Skeletal muscle satellite cell (primary cell): ENCODE measurements at regions not wholly inside any gene's neighbourhood (a gene's known extent, or its start where the extent isn't known, plus 50 kb on each side); places are given as distances from the start of the nearest gene placed in this dataset.

Source experiments
- H3K27me3 ChIP-seq: 2 replicates; pipeline ENCODE4 v1.7.0; 2013; ENCODE audit warnings: low read length; ENCODE audit not compliant: control insufficient read depth, insufficient read depth
- H3K36me3 ChIP-seq: 2 replicates; pipeline ENCODE4 v1.7.0; 2013; ENCODE audit warnings: mild to moderate bottlenecking, control low read depth, low read length; ENCODE audit not compliant: insufficient read depth
- H3K4me1 ChIP-seq: 2 replicates; pipeline ENCODE4 v1.7.0; 2013; ENCODE audit warnings: low read length; ENCODE audit not compliant: control insufficient read depth, insufficient read depth
- H3K4me2 ChIP-seq: 2 replicates; pipeline ENCODE4 v1.7.0; 2013; ENCODE audit warnings: mild to moderate bottlenecking, low read length
- H3K4me3 ChIP-seq: 2 replicates; pipeline ENCODE4 v1.7.0; 2013; ENCODE audit warnings: low read length
- H3K9ac ChIP-seq: 2 replicates; pipeline ENCODE4 v1.7.0; 2013; ENCODE audit warnings: mild to moderate bottlenecking, low read depth, low read length, moderate library complexity
- H3K9me3 ChIP-seq: replicated peaks from 2 replicates; pipeline ENCODE4 v1.7.0; 2013; ENCODE audit warnings: mild to moderate bottlenecking, control low read depth, low read length

GRCh38 chr10:11682267-11682683, 59.9 kb upstream of the ECHDC3 start:
- Histone ChIP-seq H3K4me2 (no peak overlapping the region), H3K4me1 (peaks cover 15% of the 10 kb centered on the region), H3K4me3 (no peak overlapping the region), H3K27me3 (peaks cover 40% of the 10 kb centered on the region), H3K36me3 (no peaks in the 10 kb centered on the region), H3K9me3 (no peaks in the 10 kb centered on the region), H3K9ac (no peak overlapping the region)

- Histone ChIP-seq H3K4me1 (peaks cover 10% of the 10 kb centered on the region), H3K4me2 (no peak overlapping the region), H3K4me3 (no peak overlapping the region), H3K36me3 (no peaks in the 10 kb centered on the region), H3K9ac (no peak overlapping the region), H3K27me3 (peaks cover 46% of the 10 kb centered on the region), H3K9me3 (no peaks in the 10 kb centered on the region)
Observed at GRCh38 chr10:11680496-11680895, 61.7 kb upstream of the ECHDC3 start.

GRCh38 chr10:11679946-11680345, 62.2 kb upstream of the ECHDC3 start:
- H3K4me1 ChIP-seq, result peaks cover 5% of the 10 kb centered on the region
- no peaks in the 10 kb centered on the region for H3K9me3 ChIP-seq
- H3K4me3 ChIP-seq, result no peak overlapping the region
- no peaks in the 10 kb centered on the region for H3K36me3 ChIP-seq
- H3K4me2 ChIP-seq, result no peak overlapping the region
- no peak overlapping the region for H3K9ac ChIP-seq
- peaks cover 46% of the 10 kb centered on the region for H3K27me3 ChIP-seq

GRCh38 chr10:11678074-11678793, 63.9 kb upstream of the ECHDC3 start:
- no peaks in the 10 kb centered on the region for H3K4me1 ChIP-seq
- no peak overlapping the region for H3K4me2 ChIP-seq
- no peak overlapping the region for H3K4me3 ChIP-seq
- H3K9ac ChIP-seq, result no peak overlapping the region
- H3K27me3 ChIP-seq, result peaks cover 44% of the 10 kb centered on the region
- H3K36me3 ChIP-seq, result no peaks in the 10 kb centered on the region
- H3K9me3 ChIP-seq, result no peaks in the 10 kb centered on the region

- Histone ChIP-seq H3K4me1 (no peaks in the 10 kb centered on the region), H3K4me3 (no peak overlapping the region), H3K36me3 (no peaks in the 10 kb centered on the region), H3K4me2 (no peak overlapping the region), H3K9ac (no peak overlapping the region), H3K9me3 (no peaks in the 10 kb centered on the region), H3K27me3 (peaks cover 42% of the 10 kb centered on the region)
Observed at GRCh38 chr10:11677480-11677879, 64.7 kb upstream of the ECHDC3 start.

GRCh38 chr10:11673346-11674280, 62.2 kb upstream of the USP6NL start:
- Histone ChIP-seq H3K9ac (no peak overlapping the region), H3K4me2 (no peak overlapping the region), H3K9me3 (no peaks in the 10 kb centered on the region), H3K4me3 (no peak overlapping the region), H3K36me3 (no peaks in the 10 kb centered on the region), H3K4me1 (no peaks in the 10 kb centered on the region), H3K27me3 (peaks cover 32% of the 10 kb centered on the region)

GRCh38 chr10:11672836-11673235, 61.4 kb upstream of the USP6NL start:
- Histone ChIP-seq H3K36me3 (no peaks in the 10 kb centered on the region), H3K27me3 (peaks cover 32% of the 10 kb centered on the region), H3K9me3 (no peaks in the 10 kb centered on the region), H3K4me3 (no peak overlapping the region), H3K4me1 (no peaks in the 10 kb centered on the region), H3K4me2 (no peak overlapping the region), H3K9ac (no peak overlapping the region)

- Histone ChIP-seq H3K9me3 (no peaks in the 10 kb centered on the region), H3K9ac (no peak overlapping the region), H3K27me3 (peaks cover 24% of the 10 kb centered on the region)
Observed at GRCh38 chr10:11670381-11670780, 58.9 kb upstream of the USP6NL start.

GRCh38 chr10:11668847-11669610, 57.6 kb upstream of the USP6NL start:
- Histone ChIP-seq H3K27me3 (peaks cover 32% of the 10 kb centered on the region), H3K9me3 (no peaks in the 10 kb centered on the region), H3K36me3 (no peaks in the 10 kb centered on the region), H3K4me1 (no peaks in the 10 kb centered on the region), H3K4me3 (no peak overlapping the region), H3K4me2 (no peak overlapping the region), H3K9ac (no peak overlapping the region)

More at GRCh38 chr10:11670381-11670780, 58.9 kb upstream of the USP6NL start:
- Histone ChIP-seq H3K4me3 (no peak overlapping the region), H3K4me2 (no peak overlapping the region), H3K36me3 (no peaks in the 10 kb centered on the region), H3K4me1 (no peaks in the 10 kb centered on the region)

GRCh38 chr10:11667756-11668155, 56.3 kb upstream of the USP6NL start:
- Histone ChIP-seq H3K9me3 (no peaks in the 10 kb centered on the region), H3K4me3 (no peak overlapping the region), H3K4me2 (no peak overlapping the region), H3K4me1 (no peaks in the 10 kb centered on the region), H3K27me3 (peaks cover 28% of the 10 kb centered on the region), H3K36me3 (no peaks in the 10 kb centered on the region), H3K9ac (no peak overlapping the region)
